ENCODE measurements at regions not wholly inside any gene's neighbourhood (a gene's known extent, or its start where the extent isn't known, plus 50 kb on each side); places are given as distances from the start of the nearest gene placed in this dataset.

GRCh38 chr4:136103616-136104015, 1428.7 kb downstream of the PCDH18 start:
- no peaks in the 10 kb centered on the region for H3K27me3 ChIP-seq (ENCODE audit: control insufficient read depth in 1 of 2, insufficient read depth in 2 of 2, low read length in 2 of 2)
- no peak overlapping the region for H3K4me3 ChIP-seq (ENCODE audit: low read length in 2 of 2)
- no peaks in the 10 kb centered on the region for H3K36me3 ChIP-seq (ENCODE audit: control insufficient read depth in 2 of 2, insufficient read depth in 2 of 2, low read length in 2 of 2)
- no peak overlapping the region for H3K9ac ChIP-seq (ENCODE audit: low read length in 2 of 2)
- H3K4me1 ChIP-seq (ENCODE audit: control insufficient read depth, insufficient read depth, low read length), result no peaks in the 10 kb centered on the region
- H3K27ac ChIP-seq (ENCODE audit: low read length), result no peak overlapping the region
- no peaks in the 10 kb centered on the region for H3K9me3 ChIP-seq (ENCODE audit: control insufficient read depth in 2 of 2, low read length in 2 of 2)

DNA sequence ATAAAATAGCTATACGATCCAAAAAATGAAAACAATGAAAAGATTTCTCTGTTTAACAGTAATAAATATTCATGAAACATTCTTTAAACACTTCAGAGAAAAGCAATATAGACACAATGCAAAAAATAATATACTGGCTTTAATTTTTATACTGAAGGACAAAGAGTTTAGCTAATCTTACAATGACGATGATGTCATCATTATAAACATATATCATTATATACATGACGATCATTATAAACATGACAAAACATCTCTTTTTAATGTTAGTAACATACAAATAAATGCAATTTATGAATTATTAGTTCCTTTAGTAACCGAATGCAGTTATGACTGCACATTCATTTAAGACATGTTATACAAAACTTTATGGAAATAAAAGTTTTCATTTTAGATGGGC, 1434.6 kb downstream of the PCDH18 start:
- Histone ChIP-seq H3K36me3 (ENCODE audit: control insufficient read depth in 2 of 2, insufficient read depth in 2 of 2, low read length in 2 of 2) (no peaks in the 10 kb centered on the region), H3K9ac (ENCODE audit: low read length in 2 of 2) (no peak overlapping the region), H3K9me3 (ENCODE audit: control insufficient read depth in 2 of 2, low read length in 2 of 2) (no peaks in the 10 kb centered on the region), H3K27ac (ENCODE audit: low read length) (no peak overlapping the region), H3K4me1 (ENCODE audit: control insufficient read depth, insufficient read depth, low read length) (no peaks in the 10 kb centered on the region), H3K27me3 (ENCODE audit: control insufficient read depth in 1 of 2, insufficient read depth in 2 of 2, low read length in 2 of 2) (no peaks in the 10 kb centered on the region), H3K4me3 (ENCODE audit: low read length in 2 of 2) (no peak overlapping the region)

- Histone ChIP-seq H3K4me1 (ENCODE audit: control insufficient read depth, insufficient read depth, low read length) (no peaks in the 10 kb centered on the region), H3K9me3 (ENCODE audit: control insufficient read depth in 2 of 2, low read length in 2 of 2) (no peaks in the 10 kb centered on the region), H3K27ac (ENCODE audit: low read length) (no peak overlapping the region), H3K4me3 (ENCODE audit: low read length in 2 of 2) (no peak overlapping the region), H3K27me3 (ENCODE audit: control insufficient read depth in 1 of 2, insufficient read depth in 2 of 2, low read length in 2 of 2) (no peaks in the 10 kb centered on the region), H3K36me3 (ENCODE audit: control insufficient read depth in 2 of 2, insufficient read depth in 2 of 2, low read length in 2 of 2) (no peaks in the 10 kb centered on the region), H3K9ac (ENCODE audit: low read length in 2 of 2) (no peak overlapping the region)
Observed at GRCh38 chr4:136088211-136088867, 1444.0 kb downstream of the PCDH18 start.

DNA sequence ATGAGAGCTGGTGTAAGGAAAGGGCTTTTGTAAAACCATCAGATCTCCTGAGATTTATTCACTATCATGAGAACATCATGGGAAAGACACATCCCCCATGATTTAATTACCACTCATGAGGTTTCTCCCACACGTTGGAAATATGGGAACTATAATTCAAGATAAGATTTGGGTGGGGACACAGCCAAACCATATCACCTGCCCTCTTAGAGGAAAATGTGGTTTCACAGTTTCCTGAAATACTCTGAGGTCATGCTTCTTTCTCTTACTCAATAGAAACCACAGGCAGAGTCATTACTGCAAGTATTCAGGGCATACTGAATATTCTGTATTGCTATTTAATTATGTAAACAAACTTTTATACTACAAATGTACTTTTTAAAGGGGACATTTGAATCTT, 1453.3 kb downstream of the PCDH18 start:
- H3K27ac ChIP-seq (ENCODE audit: low read length), result no peak overlapping the region
- H3K4me3 ChIP-seq (ENCODE audit: low read length in 2 of 2), result no peak overlapping the region
- H3K9me3 ChIP-seq (ENCODE audit: control insufficient read depth in 2 of 2, low read length in 2 of 2), result no peaks in the 10 kb centered on the region
- H3K9ac ChIP-seq (ENCODE audit: low read length in 2 of 2), result no peak overlapping the region
- H3K4me1 ChIP-seq (ENCODE audit: control insufficient read depth, insufficient read depth, low read length), result no peaks in the 10 kb centered on the region
- H3K36me3 ChIP-seq (ENCODE audit: control insufficient read depth in 2 of 2, insufficient read depth in 2 of 2, low read length in 2 of 2), result no peaks in the 10 kb centered on the region
- no peaks in the 10 kb centered on the region for H3K27me3 ChIP-seq (ENCODE audit: control insufficient read depth in 1 of 2, insufficient read depth in 2 of 2, low read length in 2 of 2)

- no peaks in the 10 kb centered on the region for H3K36me3 ChIP-seq (ENCODE audit: control insufficient read depth in 2 of 2, insufficient read depth in 2 of 2, low read length in 2 of 2)
- no peaks in the 10 kb centered on the region for H3K27me3 ChIP-seq (ENCODE audit: control insufficient read depth in 1 of 2, insufficient read depth in 2 of 2, low read length in 2 of 2)
- no peaks in the 10 kb centered on the region for H3K9me3 ChIP-seq (ENCODE audit: control insufficient read depth in 2 of 2, low read length in 2 of 2)
- H3K9ac ChIP-seq (ENCODE audit: low read length in 2 of 2), result no peak overlapping the region
- no peak overlapping the region for H3K4me3 ChIP-seq (ENCODE audit: low read length in 2 of 2)
- no peak overlapping the region for H3K27ac ChIP-seq (ENCODE audit: low read length)
- no peaks in the 10 kb centered on the region for H3K4me1 ChIP-seq (ENCODE audit: control insufficient read depth, insufficient read depth, low read length)
Observed at GRCh38 chr4:136056748-136057147, 1475.5 kb downstream of the PCDH18 start.

DNA sequence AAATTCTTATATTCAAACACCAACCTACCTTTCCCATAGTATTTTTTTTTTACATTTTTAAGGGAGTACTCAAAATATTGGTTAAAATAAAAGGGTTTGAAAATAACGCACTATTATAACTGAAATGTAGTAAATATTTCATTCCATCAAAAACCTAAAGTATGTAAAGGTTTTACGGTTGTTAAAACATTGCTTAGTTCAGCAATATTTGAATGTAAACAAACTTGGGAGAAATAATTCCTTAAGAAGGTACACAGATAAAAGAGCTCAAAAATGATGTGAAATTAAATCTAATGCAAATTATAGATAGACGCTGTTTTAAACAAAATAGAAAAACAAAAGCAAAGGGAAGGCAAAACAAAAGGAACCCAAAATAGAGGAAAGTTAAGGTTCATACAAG, 1476.9 kb downstream of the PCDH18 start:
- Histone ChIP-seq H3K9ac (ENCODE audit: low read length in 2 of 2) (no peak overlapping the region), H3K4me1 (ENCODE audit: control insufficient read depth, insufficient read depth, low read length) (no peaks in the 10 kb centered on the region)

GRCh38 chr4:136036744-136037143, 1495.5 kb downstream of the PCDH18 start:
- no peaks in the 10 kb centered on the region for H3K4me1 ChIP-seq (ENCODE audit: control insufficient read depth, insufficient read depth, low read length)
- no peak overlapping the region for H3K4me3 ChIP-seq (ENCODE audit: low read length in 2 of 2)
- no peak overlapping the region for H3K27ac ChIP-seq (ENCODE audit: low read length)
- H3K27me3 ChIP-seq (ENCODE audit: control insufficient read depth in 1 of 2, insufficient read depth in 2 of 2, low read length in 2 of 2), result no peaks in the 10 kb centered on the region
- no peaks in the 10 kb centered on the region for H3K36me3 ChIP-seq (ENCODE audit: control insufficient read depth in 2 of 2, insufficient read depth in 2 of 2, low read length in 2 of 2)
- no peaks in the 10 kb centered on the region for H3K9me3 ChIP-seq (ENCODE audit: control insufficient read depth in 2 of 2, low read length in 2 of 2)
- H3K9ac ChIP-seq (ENCODE audit: low read length in 2 of 2), result no peak overlapping the region

More for the DNA sequence above, 1476.9 kb downstream of the PCDH18 start:
- no peaks in the 10 kb centered on the region for H3K9me3 ChIP-seq (ENCODE audit: control insufficient read depth in 2 of 2, low read length in 2 of 2)
- no peaks in the 10 kb centered on the region for H3K36me3 ChIP-seq (ENCODE audit: control insufficient read depth in 2 of 2, insufficient read depth in 2 of 2, low read length in 2 of 2)
- H3K27me3 ChIP-seq (ENCODE audit: control insufficient read depth in 1 of 2, insufficient read depth in 2 of 2, low read length in 2 of 2), result no peaks in the 10 kb centered on the region
- no peak overlapping the region for H3K4me3 ChIP-seq (ENCODE audit: low read length in 2 of 2)
- no peak overlapping the region for H3K27ac ChIP-seq (ENCODE audit: low read length)

- no peak overlapping the region for H3K4me3 ChIP-seq (ENCODE audit: low read length in 2 of 2)
- H3K4me1 ChIP-seq (ENCODE audit: control insufficient read depth, insufficient read depth, low read length), result no peaks in the 10 kb centered on the region
Observed at GRCh38 chr4:136032391-136032790, 1499.9 kb downstream of the PCDH18 start.

DNA sequence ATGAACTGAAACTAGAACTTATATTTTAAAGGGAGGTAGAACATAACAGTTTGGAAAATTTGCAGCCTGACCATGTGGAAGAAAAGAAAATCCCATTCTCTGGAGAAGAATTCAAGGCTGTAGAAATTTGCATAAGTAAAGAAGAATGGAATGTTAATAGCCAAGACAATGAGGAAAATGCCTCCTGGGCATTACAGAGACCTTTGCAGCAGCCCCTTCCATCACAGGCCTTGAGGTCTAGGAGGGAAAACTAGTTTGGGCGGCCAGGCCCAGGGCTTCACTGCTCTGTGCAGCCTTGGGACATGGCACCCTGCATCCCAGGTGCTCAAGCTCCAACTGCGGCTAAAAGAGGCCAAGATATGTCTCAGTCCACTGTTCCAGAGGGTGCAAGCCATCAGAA, 1506.8 kb downstream of the PCDH18 start:
- H3K27me3 ChIP-seq (ENCODE audit: control insufficient read depth in 1 of 2, insufficient read depth in 2 of 2, low read length in 2 of 2), result no peaks in the 10 kb centered on the region
- H3K36me3 ChIP-seq (ENCODE audit: control insufficient read depth in 2 of 2, insufficient read depth in 2 of 2, low read length in 2 of 2), result no peaks in the 10 kb centered on the region
- H3K27ac ChIP-seq (ENCODE audit: low read length), result no peak overlapping the region
- no peak overlapping the region for H3K4me3 ChIP-seq (ENCODE audit: low read length in 2 of 2)
- peaks cover 0 to 3% of the 10 kb centered on the region in 2 donors for H3K9me3 ChIP-seq (ENCODE audit: control insufficient read depth in 2 of 2, low read length in 2 of 2)
- no peak overlapping the region for H3K9ac ChIP-seq (ENCODE audit: low read length in 2 of 2)
- H3K4me1 ChIP-seq (ENCODE audit: control insufficient read depth, insufficient read depth, low read length), result no peaks in the 10 kb centered on the region

More at GRCh38 chr4:136032391-136032790, 1499.9 kb downstream of the PCDH18 start:
- Histone ChIP-seq H3K27me3 (ENCODE audit: control insufficient read depth in 1 of 2, insufficient read depth in 2 of 2, low read length in 2 of 2) (no peaks in the 10 kb centered on the region), H3K9ac (ENCODE audit: low read length in 2 of 2) (no peak overlapping the region), H3K27ac (ENCODE audit: low read length) (no peak overlapping the region), H3K9me3 (ENCODE audit: control insufficient read depth in 2 of 2, low read length in 2 of 2) (no peaks in the 10 kb centered on the region), H3K36me3 (ENCODE audit: control insufficient read depth in 2 of 2, insufficient read depth in 2 of 2, low read length in 2 of 2) (no peaks in the 10 kb centered on the region)

DNA sequence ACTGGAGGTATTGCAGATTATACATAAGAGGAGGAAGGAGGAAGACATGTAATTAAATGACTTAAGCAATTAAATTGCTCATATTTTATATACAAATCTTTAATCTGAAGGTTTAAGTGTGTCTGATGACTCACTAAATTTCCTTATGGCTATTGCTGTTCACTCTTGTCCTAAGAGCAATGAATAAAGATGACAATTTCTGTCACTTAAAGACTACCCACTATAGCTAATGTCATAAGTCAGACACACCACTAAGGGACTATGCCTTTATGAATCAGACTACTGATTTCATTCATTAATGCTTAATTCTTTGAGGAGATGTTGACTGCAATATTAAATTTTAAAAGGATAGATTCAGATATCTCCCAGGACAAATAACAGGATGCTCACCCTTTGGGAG, 1514.7 kb downstream of the PCDH18 start:
- Histone ChIP-seq H3K4me3 (ENCODE audit: low read length in 2 of 2) (no peak overlapping the region), H3K27ac (ENCODE audit: low read length) (no peak overlapping the region), H3K9me3 (ENCODE audit: control insufficient read depth in 2 of 2, low read length in 2 of 2) (no peaks in the 10 kb centered on the region), H3K27me3 (ENCODE audit: control insufficient read depth in 1 of 2, insufficient read depth in 2 of 2, low read length in 2 of 2) (no peaks in the 10 kb centered on the region), H3K9ac (ENCODE audit: low read length in 2 of 2) (no peak overlapping the region), H3K36me3 (ENCODE audit: control insufficient read depth in 2 of 2, insufficient read depth in 2 of 2, low read length in 2 of 2) (no peaks in the 10 kb centered on the region), H3K4me1 (ENCODE audit: control insufficient read depth, insufficient read depth, low read length) (no peaks in the 10 kb centered on the region)

DNA sequence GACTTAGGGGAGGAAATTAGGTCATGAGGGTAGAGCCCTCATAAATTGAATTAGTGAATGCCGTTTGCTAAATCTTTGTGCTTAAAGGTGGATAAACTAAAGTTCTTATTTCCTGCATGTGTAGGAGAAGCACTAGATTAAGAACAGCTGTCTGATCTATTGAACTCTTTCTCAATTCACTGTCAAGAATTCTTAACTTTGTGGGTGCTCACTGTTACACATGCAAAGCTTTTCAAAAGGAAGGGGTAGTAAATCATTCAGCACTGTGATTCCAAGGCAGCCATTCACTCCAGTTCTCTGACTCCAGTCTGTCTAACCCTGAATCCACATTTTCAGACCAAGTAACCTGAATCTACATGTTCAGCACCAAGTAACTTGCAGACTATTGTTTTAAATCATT, 1520.1 kb downstream of the PCDH18 start:
- Histone ChIP-seq H3K27me3 (ENCODE audit: control insufficient read depth in 1 of 2, insufficient read depth in 2 of 2, low read length in 2 of 2) (no peaks in the 10 kb centered on the region), H3K9me3 (ENCODE audit: control insufficient read depth in 2 of 2, low read length in 2 of 2) (no peaks in the 10 kb centered on the region), H3K4me3 (ENCODE audit: low read length in 2 of 2) (no peak overlapping the region), H3K27ac (ENCODE audit: low read length) (no peak overlapping the region), H3K4me1 (ENCODE audit: control insufficient read depth, insufficient read depth, low read length) (no peaks in the 10 kb centered on the region), H3K36me3 (ENCODE audit: control insufficient read depth in 2 of 2, insufficient read depth in 2 of 2, low read length in 2 of 2) (no peaks in the 10 kb centered on the region), H3K9ac (ENCODE audit: low read length in 2 of 2) (no peak overlapping the region)

Data from stomach smooth muscle (tissue), 2 donors.